ENCODE measurements at regions not wholly inside any gene's neighbourhood (a gene's known extent, or its start where the extent isn't known, plus 50 kb on each side); places are given as distances from the start of the nearest gene placed in this dataset.

DNA sequence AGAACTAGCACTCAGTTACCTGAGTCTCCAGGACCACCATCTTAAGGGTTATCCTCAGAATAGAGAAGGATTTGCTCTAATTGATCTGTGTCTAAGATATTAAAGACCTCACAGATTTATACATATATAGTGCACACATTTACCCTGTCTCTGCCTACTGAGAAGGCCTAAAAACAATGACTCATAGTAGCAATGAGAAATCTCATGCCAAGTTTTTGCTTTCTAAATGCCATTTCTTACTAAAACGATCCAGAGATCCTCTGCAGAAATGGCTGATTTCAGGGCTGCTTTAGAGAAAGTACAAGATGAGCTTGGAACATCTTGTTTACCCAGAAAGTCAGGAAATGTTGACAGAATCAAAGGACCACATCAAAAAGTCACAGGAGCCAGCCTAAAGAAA is 79.1 kb upstream of the INPP4B start:
- Histone ChIP-seq H3K27me3 (ENCODE audit: control insufficient read depth, insufficient read depth, low read length) (no peaks in the 10 kb centered on the region), H3K4me3 (ENCODE audit: low read depth, low read length) (no peak overlapping the region), H3K4me1 (ENCODE audit: control insufficient read depth, insufficient read depth, low read length) (no peaks in the 10 kb centered on the region), H3K9me3 (ENCODE audit: control insufficient read depth, insufficient read depth, low read length) (no peaks in the 10 kb centered on the region), H3K36me3 (ENCODE audit: control insufficient read depth, insufficient read depth, low read length) (no peaks in the 10 kb centered on the region), H3K27ac (ENCODE audit: low read depth, low read length) (no peak overlapping the region)
- no peak for DNase-seq (ENCODE audit: low read depth in 4 of 6, low spot score in 6 of 6)
- WGBS (ENCODE audit: insufficient coverage), result no CpG with 5 or more reads among the region's 1 CpG

DNA sequence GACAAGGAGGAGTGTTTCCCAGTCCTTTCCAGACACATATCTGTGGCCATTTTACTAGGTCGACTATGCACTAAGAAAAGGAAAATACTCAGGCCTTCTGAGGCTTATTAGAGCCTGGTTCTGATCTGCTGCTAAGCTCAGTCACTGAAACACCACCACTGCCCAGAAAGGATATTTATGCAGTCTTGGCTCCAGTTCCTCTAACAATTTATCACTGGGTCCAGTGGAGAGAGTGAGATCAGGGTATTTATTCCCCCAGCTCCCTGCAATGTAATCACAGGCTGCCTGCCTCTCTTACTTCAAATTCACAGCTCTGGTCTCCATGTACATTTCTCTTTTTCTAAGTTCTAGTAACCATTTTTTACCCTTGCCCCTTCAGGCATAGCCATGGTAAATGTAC is 81.6 kb upstream of the INPP4B start:
- Histone ChIP-seq H3K4me3 (ENCODE audit: low read depth, low read length) (no peak overlapping the region), H3K4me1 (ENCODE audit: control insufficient read depth, insufficient read depth, low read length) (no peaks in the 10 kb centered on the region), H3K36me3 (ENCODE audit: control insufficient read depth, insufficient read depth, low read length) (no peaks in the 10 kb centered on the region), H3K27me3 (ENCODE audit: control insufficient read depth, insufficient read depth, low read length) (no peaks in the 10 kb centered on the region), H3K9me3 (ENCODE audit: control insufficient read depth, insufficient read depth, low read length) (no peaks in the 10 kb centered on the region), H3K27ac (ENCODE audit: low read depth, low read length) (no peak overlapping the region)
- peak in 4 of 6 donors; percentile 11 to 53 (median 38) for DNase-seq (ENCODE audit: low read depth in 4 of 6, low spot score in 6 of 6)
- WGBS (ENCODE audit: insufficient coverage), result 33% methylated on average over 1 of the region's 1 CpG

DNA sequence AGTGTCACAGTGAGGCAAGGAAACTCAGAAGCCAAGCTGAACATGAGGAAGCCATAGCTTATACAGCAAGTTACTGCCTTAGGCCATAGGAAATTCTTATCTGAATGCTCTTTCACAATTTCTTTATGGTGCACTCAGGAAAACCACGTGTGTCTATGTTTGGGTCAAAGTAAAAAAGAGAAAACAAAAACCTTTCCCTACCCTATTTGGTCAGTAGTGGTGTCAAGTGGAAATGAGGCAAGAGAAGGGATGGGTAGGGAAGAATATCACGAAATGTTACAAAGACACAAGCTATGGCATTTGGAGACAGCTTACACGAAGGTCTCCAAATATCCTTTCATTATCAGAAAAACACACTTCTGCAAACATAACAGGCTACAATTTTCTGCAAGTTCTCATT is 83.4 kb upstream of the INPP4B start:
- H3K27ac ChIP-seq (ENCODE audit: low read depth, low read length), result no peak overlapping the region
- H3K4me3 ChIP-seq (ENCODE audit: low read depth, low read length), result no peak overlapping the region
- no peaks in the 10 kb centered on the region for H3K36me3 ChIP-seq (ENCODE audit: control insufficient read depth, insufficient read depth, low read length)
- no peak for DNase-seq (ENCODE audit: low read depth in 4 of 6, low spot score in 6 of 6)
- H3K4me1 ChIP-seq (ENCODE audit: control insufficient read depth, insufficient read depth, low read length), result no peaks in the 10 kb centered on the region
- H3K27me3 ChIP-seq (ENCODE audit: control insufficient read depth, insufficient read depth, low read length), result no peaks in the 10 kb centered on the region
- WGBS (ENCODE audit: insufficient coverage), result no CpG with 5 or more reads among the region's 3 CpGs
- H3K9me3 ChIP-seq (ENCODE audit: control insufficient read depth, insufficient read depth, low read length), result no peaks in the 10 kb centered on the region

DNA sequence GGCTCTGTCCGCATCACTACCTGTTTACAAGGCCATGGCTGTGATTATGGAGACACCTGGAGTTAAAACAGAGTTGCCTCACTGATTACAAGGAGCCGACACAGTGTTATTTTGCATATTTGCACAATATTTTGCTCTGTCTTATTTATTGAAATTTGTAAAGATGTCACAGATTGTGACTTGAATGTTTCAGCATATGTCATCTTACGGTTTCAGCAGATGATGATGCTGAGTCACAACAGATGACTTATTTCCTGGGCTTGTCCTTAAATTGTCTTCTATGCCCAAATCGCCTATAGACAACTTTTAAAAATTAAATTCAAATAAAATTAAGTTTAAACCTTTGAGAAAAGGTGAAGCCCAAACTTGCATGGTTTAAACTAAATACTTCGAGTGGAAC is 87.1 kb upstream of the INPP4B start:
- Histone ChIP-seq H3K9me3 (ENCODE audit: control insufficient read depth, insufficient read depth, low read length) (no peaks in the 10 kb centered on the region), H3K4me3 (ENCODE audit: low read depth, low read length) (no peak overlapping the region), H3K27me3 (ENCODE audit: control insufficient read depth, insufficient read depth, low read length) (no peaks in the 10 kb centered on the region), H3K4me1 (ENCODE audit: control insufficient read depth, insufficient read depth, low read length) (no peaks in the 10 kb centered on the region), H3K36me3 (ENCODE audit: control insufficient read depth, insufficient read depth, low read length) (no peaks in the 10 kb centered on the region), H3K27ac (ENCODE audit: low read depth, low read length) (no peak overlapping the region)
- peak in 1 of 6 donors; percentile 28 for DNase-seq (ENCODE audit: low read depth in 4 of 6, low spot score in 6 of 6)
- no CpG with 5 or more reads among the region's 5 CpGs for WGBS (ENCODE audit: insufficient coverage)

DNA sequence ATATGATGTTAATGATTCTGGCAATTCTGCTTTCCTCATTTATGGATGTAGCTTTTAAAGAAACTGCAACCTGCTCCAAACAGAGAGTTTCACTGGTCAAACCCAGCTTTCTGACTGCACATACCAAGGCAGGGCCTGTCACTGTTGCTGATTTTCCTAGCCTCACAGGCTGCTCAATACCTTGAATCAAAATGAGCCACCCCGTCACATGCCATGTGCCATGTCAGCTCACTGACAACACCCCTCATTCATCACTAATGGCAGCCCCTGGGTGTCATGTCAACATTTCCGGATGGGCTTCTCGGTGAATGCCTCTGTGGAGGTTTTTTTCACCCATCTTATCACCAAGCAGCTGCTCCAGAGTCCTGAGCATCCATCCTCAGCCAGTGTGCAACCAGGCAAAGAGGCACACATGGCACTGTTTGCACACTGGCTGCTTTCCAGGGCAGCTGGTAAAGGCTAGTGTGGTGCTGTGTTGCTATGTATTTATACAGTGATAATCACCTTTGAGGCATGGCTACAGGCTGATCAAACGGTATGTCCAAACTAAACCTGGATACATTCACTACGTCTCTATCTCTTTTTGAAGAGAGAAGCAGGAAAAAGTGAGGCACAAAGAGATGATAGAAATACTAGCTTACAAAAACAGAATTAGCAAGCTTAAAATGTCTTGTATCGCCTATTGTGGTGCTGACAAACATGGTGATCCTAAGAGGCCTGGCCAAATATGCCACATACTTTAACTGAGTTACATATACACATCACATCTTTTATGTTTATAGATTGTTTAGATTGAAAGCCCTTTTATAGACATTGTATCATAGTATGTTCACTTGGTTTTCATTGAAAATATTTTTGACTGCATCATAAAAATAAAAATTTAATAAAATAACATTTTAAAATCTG is 94.6 kb upstream of the INPP4B start:
- Histone ChIP-seq H3K4me3 (ENCODE audit: low read depth, low read length) (no peak overlapping the region), H3K9me3 (ENCODE audit: control insufficient read depth, insufficient read depth, low read length) (no peaks in the 10 kb centered on the region), H3K36me3 (ENCODE audit: control insufficient read depth, insufficient read depth, low read length) (no peaks in the 10 kb centered on the region), H3K27ac (ENCODE audit: low read depth, low read length) (no peak overlapping the region), H3K4me1 (ENCODE audit: control insufficient read depth, insufficient read depth, low read length) (no peaks in the 10 kb centered on the region), H3K27me3 (ENCODE audit: control insufficient read depth, insufficient read depth, low read length) (no peaks in the 10 kb centered on the region)
- peak in 5 of 6 donors; percentile 33 to 90 (median 56) for DNase-seq (ENCODE audit: low read depth in 4 of 6, low spot score in 6 of 6)
- WGBS (ENCODE audit: insufficient coverage), result no CpG with 5 or more reads among the region's 6 CpGs

DNA sequence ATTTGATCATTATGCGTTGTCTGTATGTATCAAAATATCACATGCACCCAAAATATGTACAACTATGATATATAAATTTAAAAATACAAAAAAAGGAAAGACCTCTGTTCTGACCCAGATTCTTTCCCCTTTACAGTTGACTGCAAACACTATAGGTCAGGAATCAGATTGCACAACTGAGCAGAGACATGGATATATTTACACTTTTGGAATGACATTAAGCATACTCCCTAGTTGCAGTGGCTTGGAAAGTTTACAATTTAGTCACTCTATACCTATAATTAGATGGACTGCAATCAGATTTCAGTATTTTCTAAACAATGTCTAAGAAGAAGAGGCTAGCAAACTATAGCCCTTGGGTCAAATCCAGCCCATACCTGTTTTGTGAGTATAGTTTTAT is 98.5 kb upstream of the INPP4B start:
- H3K4me3 ChIP-seq (ENCODE audit: low read depth, low read length), result no peak overlapping the region
- WGBS (ENCODE audit: insufficient coverage), result no CpG with 5 or more reads among the region's 1 CpG

DNA sequence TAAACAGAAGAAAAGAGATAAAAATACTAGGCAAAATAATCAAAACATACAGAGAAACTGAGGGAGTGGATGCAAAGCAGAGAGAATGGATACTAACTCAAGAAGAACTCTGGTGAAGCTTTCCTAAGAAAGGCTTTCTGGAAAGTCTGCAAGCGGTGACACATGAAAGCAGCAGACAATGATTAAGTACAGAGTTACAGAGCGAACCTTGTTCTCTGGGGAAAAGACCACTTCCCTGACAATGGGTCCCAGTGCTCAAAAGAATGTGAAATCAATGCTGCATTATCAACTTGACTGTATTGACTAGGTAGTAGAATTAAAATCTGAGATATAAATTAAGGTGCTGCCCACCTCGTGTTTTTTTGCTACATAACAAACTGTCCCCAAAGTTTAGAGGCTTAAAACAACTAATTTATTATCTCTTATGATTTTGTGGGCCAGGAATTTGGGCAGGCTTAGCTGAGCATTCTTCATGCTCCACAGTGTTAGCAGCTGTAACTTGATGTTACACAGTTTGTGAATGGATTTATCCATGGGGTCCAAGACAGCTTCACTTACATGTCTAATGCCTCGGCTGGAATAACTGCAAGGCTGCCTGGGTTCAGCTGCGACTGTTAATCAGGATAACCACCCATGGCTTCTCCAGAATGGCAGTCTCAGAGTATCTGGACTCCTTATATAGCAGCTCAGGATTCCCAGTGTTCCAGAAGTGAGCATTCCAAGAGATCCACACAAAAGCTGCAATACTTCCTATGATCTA is 106.9 kb upstream of the INPP4B start:
- Histone ChIP-seq H3K36me3 (ENCODE audit: control insufficient read depth, insufficient read depth, low read length) (no peaks in the 10 kb centered on the region), H3K27me3 (ENCODE audit: control insufficient read depth, insufficient read depth, low read length) (no peaks in the 10 kb centered on the region), H3K27ac (ENCODE audit: low read depth, low read length) (no peak overlapping the region), H3K9me3 (ENCODE audit: control insufficient read depth, insufficient read depth, low read length) (no peaks in the 10 kb centered on the region), H3K4me1 (ENCODE audit: control insufficient read depth, insufficient read depth, low read length) (no peaks in the 10 kb centered on the region), H3K4me3 (ENCODE audit: low read depth, low read length) (no peak overlapping the region)
- DNase-seq (ENCODE audit: low read depth in 4 of 6, low spot score in 6 of 6), result peak in 2 of 6 donors; percentile 29 to 52
- WGBS (ENCODE audit: insufficient coverage), result 17% methylated on average over 4 of the region's 5 CpGs

More for the DNA sequence above, 98.5 kb upstream of the INPP4B start:
- Histone ChIP-seq H3K36me3 (ENCODE audit: control insufficient read depth, insufficient read depth, low read length) (no peaks in the 10 kb centered on the region), H3K27me3 (ENCODE audit: control insufficient read depth, insufficient read depth, low read length) (no peaks in the 10 kb centered on the region), H3K9me3 (ENCODE audit: control insufficient read depth, insufficient read depth, low read length) (no peaks in the 10 kb centered on the region), H3K4me1 (ENCODE audit: control insufficient read depth, insufficient read depth, low read length) (no peaks in the 10 kb centered on the region), H3K27ac (ENCODE audit: low read depth, low read length) (no peak overlapping the region)
- DNase-seq (ENCODE audit: low read depth in 4 of 6, low spot score in 6 of 6), result no peak

DNA sequence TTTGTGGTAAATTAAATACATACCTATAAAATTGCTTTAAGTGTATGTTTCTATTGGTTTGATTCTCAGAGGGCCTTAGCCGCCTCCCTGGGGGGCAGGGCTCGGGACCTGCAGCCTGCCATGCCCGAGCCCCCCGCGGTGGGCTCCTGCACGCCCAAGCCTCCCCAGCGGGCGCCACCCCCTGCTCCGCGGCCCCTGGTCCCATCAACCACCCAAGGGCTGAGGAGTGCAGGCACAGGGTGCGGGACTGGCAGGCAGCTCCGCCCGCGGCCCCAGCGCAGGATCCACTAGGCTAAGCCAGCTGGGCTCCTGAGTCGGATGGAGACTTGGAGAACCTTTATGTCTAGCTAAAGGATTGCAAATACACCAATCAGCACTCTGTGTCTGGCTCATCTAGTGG is 108.3 kb upstream of the INPP4B start:
- no peaks in the 10 kb centered on the region for H3K9me3 ChIP-seq (ENCODE audit: control insufficient read depth, insufficient read depth, low read length)
- H3K27me3 ChIP-seq (ENCODE audit: control insufficient read depth, insufficient read depth, low read length), result no peaks in the 10 kb centered on the region
- WGBS (ENCODE audit: insufficient coverage), result 97% methylated on average over 14 of the region's 16 CpGs
- H3K4me1 ChIP-seq (ENCODE audit: control insufficient read depth, insufficient read depth, low read length), result no peaks in the 10 kb centered on the region
- no peak overlapping the region for H3K4me3 ChIP-seq (ENCODE audit: low read depth, low read length)
- H3K27ac ChIP-seq (ENCODE audit: low read depth, low read length), result no peak overlapping the region
- H3K36me3 ChIP-seq (ENCODE audit: control insufficient read depth, insufficient read depth, low read length), result no peaks in the 10 kb centered on the region
- DNase-seq (ENCODE audit: low read depth in 4 of 6, low spot score in 6 of 6), result no peak

DNA sequence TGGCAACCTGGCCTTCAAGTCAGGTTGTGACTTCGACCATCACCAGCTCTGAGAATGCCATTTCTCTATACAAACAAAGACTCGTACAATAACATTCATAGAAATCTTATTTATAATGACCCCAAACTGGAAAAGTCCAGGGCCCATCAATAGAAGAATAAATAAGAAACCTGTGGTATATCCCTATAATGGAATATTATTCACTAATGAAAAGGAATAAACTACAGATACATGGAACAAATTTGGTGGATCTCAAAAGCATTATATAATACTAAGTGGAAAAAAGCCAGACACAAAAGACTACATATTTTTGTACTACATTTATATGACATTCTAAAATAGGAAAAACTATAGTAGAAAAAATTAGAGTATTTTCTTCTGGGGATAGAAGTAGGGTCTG is 109.4 kb upstream of the INPP4B start:
- H3K36me3 ChIP-seq (ENCODE audit: control insufficient read depth, insufficient read depth, low read length), result no peaks in the 10 kb centered on the region
- no peaks in the 10 kb centered on the region for H3K9me3 ChIP-seq (ENCODE audit: control insufficient read depth, insufficient read depth, low read length)
- H3K27me3 ChIP-seq (ENCODE audit: control insufficient read depth, insufficient read depth, low read length), result no peaks in the 10 kb centered on the region
- H3K4me1 ChIP-seq (ENCODE audit: control insufficient read depth, insufficient read depth, low read length), result no peaks in the 10 kb centered on the region
- no peak for DNase-seq (ENCODE audit: low read depth in 4 of 6, low spot score in 6 of 6)
- no peak overlapping the region for H3K4me3 ChIP-seq (ENCODE audit: low read depth, low read length)
- no peak overlapping the region for H3K27ac ChIP-seq (ENCODE audit: low read depth, low read length)
- 100% methylated on average over 1 of the region's 2 CpGs for WGBS (ENCODE audit: insufficient coverage)
